Dendritic cell treated with granulocyte-macrophage colony-stimulating factor and Interleukin-4, amounts not matched to agents 40 ng/mL and 50 ng/mL, for 4 days (primary cell): ENCODE measurements at regions not wholly inside any gene's neighbourhood (a gene's known extent, or its start where the extent isn't known, plus 50 kb on each side); places are given as distances from the start of the nearest gene placed in this dataset.
A peak's percentile ranks its signal among the peaks of the same experiment; 100 is the strongest.
"Not testable (repeated sequence)": the region's sequence is repeated elsewhere in the genome, so short reads cannot be mapped to it uniquely, and the experiment has no call there.

Experiments
- H3K27ac Mint-ChIP-seq: one replicate; pipeline ENCODE4 v1.8.0; 2022; ENCODE audit warnings: mild to moderate bottlenecking, mixed read lengths
- H3K27me3 Mint-ChIP-seq: one replicate; pipeline ENCODE4 v1.8.0; 2022; ENCODE audit warnings: mild to moderate bottlenecking, mixed read lengths
- H3K36me3 Mint-ChIP-seq: one replicate; pipeline ENCODE4 v1.8.0; 2022; ENCODE audit warnings: low read depth, mixed read lengths
- H3K4me1 Mint-ChIP-seq: one replicate; pipeline ENCODE4 v1.8.0; 2022; ENCODE audit warnings: low read depth, mixed read lengths
- H3K4me3 Mint-ChIP-seq: one replicate; pipeline ENCODE4 v1.8.0; 2022; ENCODE audit warnings: mild to moderate bottlenecking, moderate library complexity, mixed read lengths
- H3K9me3 Mint-ChIP-seq: one replicate; pipeline ENCODE4 v1.8.0; 2022; ENCODE audit warnings: mixed read lengths
- intact Hi-C: fragments of 100-400 bp; cut with micrococcal nuclease; formaldehyde crosslinking; loops from one replicate; pipeline ENCODE4 v1.15.0; 2022

- no peak overlapping the region for H3K4me3 Mint-ChIP-seq
- H3K27me3 Mint-ChIP-seq = peaks cover 5% of the 10 kb centered on the region
- intact Hi-C loops = no loop called here
Measured at GRCh38 chr6:134544737-134545136, 226.8 kb upstream of the SGK1 start.

DNA sequence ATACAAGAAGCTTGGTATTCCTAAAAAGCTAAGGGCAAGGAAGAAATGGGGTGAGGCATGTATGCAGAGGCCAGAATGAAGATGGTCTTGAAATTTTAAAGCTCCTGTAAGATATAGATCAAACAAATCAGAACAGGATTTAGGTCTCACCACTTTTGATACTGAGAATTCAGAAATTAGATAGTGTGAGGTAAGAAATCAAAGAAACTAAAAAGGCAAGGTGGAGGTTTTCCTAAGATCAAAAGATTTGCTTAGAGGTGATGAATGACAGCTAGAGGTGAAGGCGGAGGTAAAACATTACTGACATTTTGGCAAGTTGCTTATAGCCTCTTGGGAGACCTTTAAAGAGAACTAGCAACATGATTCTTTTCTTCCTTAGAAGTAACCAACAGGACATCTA lies 225.2 kb upstream of the SGK1 start:
- H3K4me3 Mint-ChIP-seq = no peak overlapping the region
- H3K36me3 Mint-ChIP-seq = no peaks in the 10 kb centered on the region
- H3K9me3 Mint-ChIP-seq = no peaks in the 10 kb centered on the region
- peaks cover 34% of the 10 kb centered on the region for H3K4me1 Mint-ChIP-seq
- intact Hi-C loops = no loop called here
- H3K27ac Mint-ChIP-seq = peak overlapping the region; percentile 16
- peaks cover 7% of the 10 kb centered on the region for H3K27me3 Mint-ChIP-seq

More at GRCh38 chr6:134544737-134545136, 226.8 kb upstream of the SGK1 start:
- Mint-ChIP-seq H3K9me3 (no peaks in the 10 kb centered on the region), H3K36me3 (no peaks in the 10 kb centered on the region), H3K27ac (peak overlapping the region; percentile 25), H3K4me1 (peaks cover 32% of the 10 kb centered on the region)

DNA sequence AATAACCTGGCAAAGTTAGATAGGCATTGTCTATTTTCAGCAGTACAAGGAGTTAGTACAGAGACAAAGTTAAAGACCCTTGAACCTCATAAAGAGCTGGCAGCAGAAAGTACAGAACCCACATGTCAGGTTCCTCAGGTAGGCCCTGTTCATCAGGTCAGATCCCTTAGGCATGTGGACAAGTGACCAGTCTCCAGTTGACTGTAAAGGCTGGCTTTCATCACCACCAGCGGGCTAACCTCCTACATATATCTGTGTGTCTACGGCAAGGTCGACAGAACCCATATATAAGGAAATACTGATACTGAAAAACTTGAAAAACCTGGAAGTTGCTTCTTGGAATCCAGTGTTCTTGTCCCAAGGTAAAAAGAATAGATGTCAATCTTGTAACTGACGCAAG lies 223.1 kb upstream of the SGK1 start:
- Mint-ChIP-seq H3K4me3 (no peak overlapping the region), H3K36me3 (no peaks in the 10 kb centered on the region), H3K27me3 (peaks cover 9% of the 10 kb centered on the region), H3K4me1 (peaks cover 34% of the 10 kb centered on the region), H3K27ac (no peak overlapping the region), H3K9me3 (no peaks in the 10 kb centered on the region)
- intact Hi-C loops = no loop called here

GRCh38 chr6:134539865-134540323 lies 222.0 kb upstream of the SGK1 start:
- no peak overlapping the region for H3K4me3 Mint-ChIP-seq
- intact Hi-C loops = no loop called here
- no peaks in the 10 kb centered on the region for H3K9me3 Mint-ChIP-seq
- no peak overlapping the region for H3K27ac Mint-ChIP-seq
- H3K27me3 Mint-ChIP-seq = peaks cover 9% of the 10 kb centered on the region
- H3K36me3 Mint-ChIP-seq = no peaks in the 10 kb centered on the region
- H3K4me1 Mint-ChIP-seq = peaks cover 26% of the 10 kb centered on the region

GRCh38 chr6:134537765-134538164 lies 219.9 kb upstream of the SGK1 start:
- H3K27me3 Mint-ChIP-seq, H3K9me3 Mint-ChIP-seq, intact Hi-C loops, H3K4me3 Mint-ChIP-seq, H3K36me3 Mint-ChIP-seq, H3K27ac Mint-ChIP-seq: not testable (repeated sequence)
- H3K4me1 Mint-ChIP-seq = peaks cover 17% of the 10 kb centered on the region

- no peak overlapping the region for H3K4me3 Mint-ChIP-seq
- H3K36me3 Mint-ChIP-seq = no peaks in the 10 kb centered on the region
- H3K9me3 Mint-ChIP-seq = no peaks in the 10 kb centered on the region
- peaks cover 9% of the 10 kb centered on the region for H3K27me3 Mint-ChIP-seq
- H3K4me1 Mint-ChIP-seq = peaks cover 22% of the 10 kb centered on the region
- intact Hi-C loops = no loop called here
- no peak overlapping the region for H3K27ac Mint-ChIP-seq
Measured at GRCh38 chr6:134537146-134537555, 219.2 kb upstream of the SGK1 start.

GRCh38 chr6:134535831-134536230 lies 217.9 kb upstream of the SGK1 start:
- Mint-ChIP-seq H3K27ac (no peak overlapping the region), H3K4me1 (peaks cover 25% of the 10 kb centered on the region), H3K4me3 (no peak overlapping the region), H3K36me3 (no peaks in the 10 kb centered on the region), H3K9me3 (no peaks in the 10 kb centered on the region), H3K27me3 (peaks cover 8% of the 10 kb centered on the region)
- intact Hi-C loops = no loop called here

DNA sequence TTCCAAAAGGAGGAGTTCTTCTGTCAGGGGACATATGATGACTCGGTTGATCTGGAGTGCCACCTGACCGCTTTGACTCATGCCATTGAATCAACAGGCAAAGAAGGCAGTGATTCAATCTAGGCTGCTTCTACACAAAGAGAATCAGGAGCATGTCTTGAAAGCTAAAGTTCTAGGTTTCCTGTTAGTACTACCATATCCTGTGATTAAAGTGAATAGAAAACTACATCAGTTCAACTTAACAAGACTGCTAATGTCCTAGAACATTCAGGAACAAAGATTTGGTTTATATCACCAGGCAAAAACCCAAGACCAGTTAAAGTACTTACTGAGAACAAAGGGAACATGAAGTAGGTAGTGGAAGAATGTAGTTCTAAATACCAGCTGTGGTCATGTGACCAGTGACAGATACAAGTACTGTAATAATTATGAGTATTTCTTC lies 216.8 kb upstream of the SGK1 start:
- no peaks in the 10 kb centered on the region for H3K36me3 Mint-ChIP-seq
- no peak overlapping the region for H3K4me3 Mint-ChIP-seq
- peaks cover 4% of the 10 kb centered on the region for H3K27me3 Mint-ChIP-seq
- peaks cover 14% of the 10 kb centered on the region for H3K4me1 Mint-ChIP-seq
- intact Hi-C loops = no loop called here
- H3K27ac Mint-ChIP-seq = no peak overlapping the region
- no peaks in the 10 kb centered on the region for H3K9me3 Mint-ChIP-seq

DNA sequence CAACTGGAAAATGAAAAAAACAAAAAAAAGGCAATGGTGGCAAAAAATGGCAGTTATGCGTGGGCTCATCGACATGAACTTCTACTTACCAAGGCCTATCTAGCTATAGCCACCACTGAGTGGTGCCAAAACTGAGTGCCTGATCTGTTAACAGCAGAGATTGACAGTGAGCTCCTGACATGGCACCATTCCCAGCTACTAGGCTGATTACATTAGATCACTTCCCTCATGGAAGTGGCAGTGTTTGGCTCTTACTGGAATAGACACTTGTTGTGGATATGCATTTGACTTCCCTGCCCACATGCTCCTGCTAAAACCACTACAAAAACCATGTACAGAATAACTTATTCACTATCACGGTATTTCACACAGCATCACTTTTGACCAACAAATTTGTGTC lies 216.1 kb upstream of the SGK1 start:
- peaks cover 4% of the 10 kb centered on the region for H3K27me3 Mint-ChIP-seq
- H3K9me3 Mint-ChIP-seq = no peaks in the 10 kb centered on the region
- intact Hi-C loops = no loop called here
- peaks cover 17% of the 10 kb centered on the region for H3K4me1 Mint-ChIP-seq
- H3K27ac Mint-ChIP-seq = no peak overlapping the region
- H3K36me3 Mint-ChIP-seq = no peaks in the 10 kb centered on the region
- no peak overlapping the region for H3K4me3 Mint-ChIP-seq

DNA sequence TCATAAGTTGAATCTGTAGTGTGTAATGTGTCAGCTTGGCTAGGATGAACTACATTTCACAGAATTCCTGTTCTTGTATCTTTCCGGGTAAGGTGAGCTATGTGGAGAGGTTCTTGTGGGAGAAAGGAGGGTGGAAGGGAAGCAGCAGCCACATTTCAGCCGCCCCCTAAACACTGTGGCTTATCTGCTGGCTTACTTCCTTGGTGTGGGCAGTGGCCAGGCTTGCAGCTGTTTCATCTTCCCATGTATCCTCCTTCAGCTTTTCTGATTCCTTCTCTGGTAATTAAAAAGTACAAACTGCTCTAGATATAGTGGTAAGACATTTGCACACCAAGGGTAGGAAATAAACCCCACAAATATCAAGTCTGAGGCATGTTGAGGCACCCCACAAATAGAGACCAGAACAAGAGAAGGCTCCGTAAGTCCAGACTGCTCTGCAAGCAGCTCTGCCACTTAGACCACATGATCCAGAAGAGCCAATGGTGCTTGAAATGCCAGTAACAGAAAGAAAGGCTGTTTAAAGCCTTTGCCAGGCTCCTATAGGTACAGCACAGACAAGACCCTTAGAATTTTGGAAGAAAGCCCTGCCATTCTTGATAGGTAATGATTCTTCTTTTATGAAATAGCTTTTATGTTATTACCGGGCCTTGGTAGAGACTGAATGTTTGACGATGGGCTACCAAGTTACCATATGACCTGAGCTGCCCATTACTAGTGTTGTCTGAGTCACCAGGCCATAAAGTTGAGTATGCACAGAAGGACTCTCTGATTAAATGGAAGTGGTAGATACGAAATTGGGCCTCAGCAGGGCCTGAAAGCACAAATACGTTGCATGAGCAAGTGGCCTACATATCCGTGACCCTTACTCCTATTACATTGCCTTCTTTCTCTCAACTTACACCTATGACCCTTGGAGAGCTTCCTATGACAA lies 215.0 kb upstream of the SGK1 start:
- no peaks in the 10 kb centered on the region for H3K36me3 Mint-ChIP-seq
- H3K27ac Mint-ChIP-seq = no peak overlapping the region
- H3K4me1 Mint-ChIP-seq = peaks cover 17% of the 10 kb centered on the region
- no peaks in the 10 kb centered on the region for H3K9me3 Mint-ChIP-seq
- peaks cover 3% of the 10 kb centered on the region for H3K27me3 Mint-ChIP-seq
- intact Hi-C loops = no loop called here
- no peak overlapping the region for H3K4me3 Mint-ChIP-seq

DNA sequence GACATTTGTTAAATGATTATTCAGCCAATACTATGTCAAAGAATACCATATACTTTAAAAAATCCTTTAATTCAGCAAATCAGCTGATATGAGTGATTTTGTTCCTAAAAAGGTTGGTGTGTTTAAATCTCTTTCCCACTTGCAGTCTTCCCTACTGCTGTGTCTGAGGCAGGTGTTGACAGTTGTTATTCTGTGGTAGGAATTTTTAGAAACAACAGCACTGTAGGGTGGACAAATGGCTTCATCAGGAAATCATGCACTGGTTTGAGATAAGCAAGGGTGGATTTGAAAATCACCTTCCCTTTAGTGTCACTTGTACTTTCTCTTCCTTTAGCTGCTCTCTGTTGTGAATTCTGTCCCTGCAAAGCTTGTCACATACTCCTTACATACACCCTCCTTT lies 213.7 kb upstream of the SGK1 start:
- Mint-ChIP-seq H3K27ac (no peak overlapping the region), H3K9me3 (no peaks in the 10 kb centered on the region), H3K27me3 (no peaks in the 10 kb centered on the region), H3K36me3 (no peaks in the 10 kb centered on the region), H3K4me3 (no peak overlapping the region), H3K4me1 (peaks cover 17% of the 10 kb centered on the region)
- intact Hi-C loops = no loop called here

DNA sequence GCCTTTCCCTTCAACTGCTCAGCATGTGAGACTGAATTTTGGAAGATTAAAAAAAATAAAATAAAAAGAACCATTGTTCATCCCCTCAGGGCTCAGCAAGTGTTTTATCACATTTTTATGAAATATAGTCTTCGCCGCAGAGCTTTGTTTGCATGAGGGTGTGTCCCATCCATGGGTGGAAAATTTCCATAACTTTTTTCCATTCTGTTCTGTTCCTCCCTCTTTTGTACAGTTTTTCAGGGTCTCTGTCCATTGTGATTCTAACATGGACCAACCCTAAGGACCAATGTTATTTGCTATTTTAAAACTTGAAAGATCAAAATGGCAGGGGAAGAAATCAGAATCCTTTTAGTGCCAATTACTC lies 213.3 kb upstream of the SGK1 start:
- intact Hi-C loops = no loop called here
- no peaks in the 10 kb centered on the region for H3K9me3 Mint-ChIP-seq
- no peak overlapping the region for H3K4me3 Mint-ChIP-seq
- peaks cover 2% of the 10 kb centered on the region for H3K27me3 Mint-ChIP-seq
- H3K4me1 Mint-ChIP-seq = peaks cover 17% of the 10 kb centered on the region
- H3K27ac Mint-ChIP-seq = no peak overlapping the region
- no peaks in the 10 kb centered on the region for H3K36me3 Mint-ChIP-seq

DNA sequence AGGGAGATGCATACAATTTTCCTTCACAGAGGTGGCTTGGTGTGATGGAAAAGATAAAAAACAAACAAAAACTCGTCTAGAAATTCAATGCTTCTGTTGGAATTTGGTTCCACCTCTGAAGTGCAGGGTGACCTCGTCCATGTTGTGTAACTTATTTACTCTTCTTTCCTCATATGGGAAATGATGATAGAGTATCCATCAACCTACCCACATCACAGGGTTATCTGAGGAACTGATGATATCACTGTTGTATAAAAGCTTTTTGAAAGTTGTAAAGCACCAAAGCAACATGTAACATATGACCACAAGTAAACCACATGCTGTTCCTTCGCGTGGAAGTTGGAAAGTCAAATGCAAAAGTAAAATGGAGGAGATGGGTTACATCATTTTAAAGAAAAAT lies 212.0 kb upstream of the SGK1 start:
- Mint-ChIP-seq H3K9me3 (no peaks in the 10 kb centered on the region), H3K27me3 (peaks cover 3% of the 10 kb centered on the region), H3K4me3 (no peak overlapping the region), H3K36me3 (no peaks in the 10 kb centered on the region), H3K4me1 (peaks cover 17% of the 10 kb centered on the region), H3K27ac (no peak overlapping the region)
- intact Hi-C loops = no loop called here

- H3K4me3 Mint-ChIP-seq = no peak overlapping the region
- H3K27me3 Mint-ChIP-seq = peaks cover 3% of the 10 kb centered on the region
- H3K36me3 Mint-ChIP-seq = no peaks in the 10 kb centered on the region
- intact Hi-C loops = no loop called here
- no peaks in the 10 kb centered on the region for H3K9me3 Mint-ChIP-seq
- peaks cover 20% of the 10 kb centered on the region for H3K4me1 Mint-ChIP-seq
- H3K27ac Mint-ChIP-seq = no peak overlapping the region
Measured at GRCh38 chr6:134529305-134529704, 211.4 kb upstream of the SGK1 start.
